ENCODE measurements at regions not wholly inside any gene's neighbourhood (a gene's known extent, or its start where the extent isn't known, plus 50 kb on each side); places are given as distances from the start of the nearest gene placed in this dataset.

GRCh38 chr2:174680221-174680620, 82.6 kb upstream of the WIPF1 start:
- TF ChIP-seq CTCF (IDR thresholded peaks at IDR 0.05; ENCODE audit: low read depth, low read length) (no peak), EZH2phosphoT487 (IDR thresholded peaks at IDR 0.05; ENCODE audit: low read depth) (no peak)
